Spleen (tissue), 7 donors: ENCODE measurements at regions not wholly inside any gene's neighbourhood (a gene's known extent, or its start where the extent isn't known, plus 50 kb on each side); places are given as distances from the start of the nearest gene placed in this dataset.

Experiments
- CTCF ChIP-seq, 11 experiments: fragments of 200-600 bp in 7 of 11; fragments of 450-650 bp in 4 of 11; sonication (generic) in 4 of 11; IDR thresholded peaks in 8 of 11; conservative IDR thresholded peaks in 3 of 11; 1 replicate in 7 of 11; 2 replicates in 4 of 11; pipeline versions ENCODE4 v1.4.0 to v1.8.0; 2016 to 2021; ENCODE audit warnings: antibody characterized with exemption in 11 of 11, inconsistent platforms in 4 of 11, mild to moderate bottlenecking in 1 of 11
- POLR2A ChIP-seq, 3 donors: fragments of 450-650 bp; IDR thresholded peaks; one replicate each; pipeline ENCODE4 v1.5.1; 2017; ENCODE audit warnings: antibody characterized with exemption in 3 of 3, mild to moderate bottlenecking in 1 of 3
- POLR2AphosphoS5 ChIP-seq, 3 donors: sonication (generic); formaldehyde crosslinking; IDR thresholded peaks; one replicate each; pipeline ENCODE4 v1.5.1; 2017; ENCODE audit warnings: antibody characterized with exemption in 3 of 3
- donor health status: DM: no; HTN: no; CAD: no; lungs with moderate emphysema.
- donor health status: DM: no; HTN: no; CAD: no.
- donor health status: DM: no; HTN: no; CAD: no.

GRCh38 chr14:106276326-106277267 lies 750.2 kb downstream of the TMEM121 start:
- TF ChIP-seq POLR2AphosphoS5 (IDR thresholded peaks at IDR 0.05) (no peak), CTCF (IDR thresholded peaks at IDR 0.05 in 8 of 11, conservative IDR thresholded peaks at IDR 0.05 in 3 of 11) (no peak), POLR2A (IDR thresholded peaks at IDR 0.05) (no peak)
